Activated CD4-positive, alpha-beta memory T cell treated with anti-CD3 and anti-CD28 coated beads for 36 hours (primary cell): ENCODE measurements at regions not wholly inside any gene's neighbourhood (a gene's known extent, or its start where the extent isn't known, plus 50 kb on each side); places are given as distances from the start of the nearest gene placed in this dataset.
"Not testable (repeated sequence)": the region's sequence is repeated elsewhere in the genome, so short reads cannot be mapped to it uniquely, and the experiment has no call there.

Source experiments
- CTCF ChIA-PET: fragments of 350-600 bp; sonication (Branson Sonifier 250); formaldehyde crosslinking; loops from one replicate; lab custom pipeline; 2021; ENCODE audit warnings: antibody characterized with exemption, inconsistent platforms; lab: Charles Lee
- POLR2A ChIA-PET: fragments of 350-600 bp; sonication (Branson Sonifier 250); formaldehyde crosslinking; loops from one replicate; lab custom pipeline; 2021; ENCODE audit warnings: antibody characterized with exemption; lab: Charles Lee
- DNase-seq: peaks from one replicate; pipeline ENCODE4 v3.0.0-alpha.2; 2020
- H3K27ac Mint-ChIP-seq: one replicate; pipeline ENCODE4 v1.8.0; 2021; ENCODE audit warnings: mixed read lengths
- H3K27me3 Mint-ChIP-seq: one replicate; pipeline ENCODE4 v1.8.0; 2021; ENCODE audit warnings: mixed read lengths
- H3K36me3 Mint-ChIP-seq: one replicate; pipeline ENCODE4 v1.8.0; 2021; ENCODE audit warnings: mixed read lengths
- H3K4me1 Mint-ChIP-seq: one replicate; pipeline ENCODE4 v1.8.0; 2021; ENCODE audit warnings: low read depth, mixed read lengths
- H3K4me3 Mint-ChIP-seq: one replicate; pipeline ENCODE4 v1.8.0; 2021; ENCODE audit warnings: mild to moderate bottlenecking, mixed read lengths
- H3K9me3 Mint-ChIP-seq: one replicate; pipeline ENCODE4 v1.8.0; 2021; ENCODE audit warnings: mixed read lengths
- intact Hi-C: fragments of 100-400 bp; cut with micrococcal nuclease; formaldehyde crosslinking; loops from one replicate; pipeline ENCODE4 v1.15.1; 2023

DNA sequence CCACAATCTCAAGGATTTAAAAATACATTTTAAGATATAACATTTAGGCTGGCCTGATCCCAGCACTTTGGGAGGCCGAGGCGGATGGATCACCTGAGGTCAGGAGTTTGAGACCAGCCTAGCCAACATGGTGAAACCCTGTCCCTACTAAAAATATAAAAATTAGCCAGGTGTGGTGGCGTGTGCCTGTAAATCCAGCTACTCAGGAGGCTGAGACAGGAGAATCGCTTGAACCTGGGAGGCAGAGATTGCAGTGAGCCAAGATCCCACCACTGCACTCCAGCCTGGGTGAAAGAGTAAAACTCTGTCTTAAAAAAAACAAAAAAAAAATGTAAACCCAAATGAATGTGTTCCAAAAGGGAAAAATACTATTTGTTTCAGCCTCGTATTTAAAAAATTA is 82.3 kb upstream of the FAT1 start:
- DNase-seq, H3K27me3 Mint-ChIP-seq, POLR2A ChIA-PET, CTCF ChIA-PET, H3K4me3 Mint-ChIP-seq, intact Hi-C loops, H3K4me1 Mint-ChIP-seq, H3K9me3 Mint-ChIP-seq, H3K27ac Mint-ChIP-seq, H3K36me3 Mint-ChIP-seq: not testable (repeated sequence)

DNA sequence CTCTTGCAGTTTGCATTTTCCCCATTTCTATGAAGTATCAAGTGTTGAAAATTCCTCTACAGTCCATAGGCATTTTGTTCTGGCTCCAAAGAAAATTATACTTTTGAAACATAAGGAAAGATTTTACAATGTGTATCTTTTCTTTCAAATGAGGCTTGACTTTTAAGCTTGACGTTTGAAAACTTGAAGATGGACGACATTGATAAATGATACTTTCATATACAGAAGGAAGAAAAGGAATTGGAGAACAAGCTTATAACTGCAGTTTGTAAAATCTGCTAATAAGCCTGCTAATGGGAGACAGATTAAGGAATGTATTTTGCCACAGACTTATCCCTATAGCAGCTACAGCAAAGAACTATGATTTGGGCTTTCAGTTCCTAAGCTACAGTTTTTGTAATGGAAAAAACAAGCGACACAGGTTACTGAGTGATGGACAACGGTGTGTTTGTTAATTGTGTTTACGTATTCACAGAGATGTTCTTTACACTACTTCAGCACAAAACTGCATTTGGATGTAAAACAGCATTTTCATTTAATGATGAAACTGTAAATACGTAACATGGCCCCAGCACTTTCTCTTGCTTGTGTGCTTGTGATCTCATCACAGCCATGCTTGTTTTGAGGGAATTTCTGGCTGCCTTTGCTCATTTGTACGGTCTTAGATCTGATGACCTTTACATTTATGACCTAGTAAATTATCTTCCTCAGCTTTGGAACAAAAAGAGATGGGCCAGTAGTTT is 83.2 kb upstream of the FAT1 start:
- Mint-ChIP-seq H3K4me1 (no peaks in the 10 kb centered on the region), H3K27ac (no peak overlapping the region), H3K4me3 (no peak overlapping the region), H3K9me3 (no peaks in the 10 kb centered on the region), H3K27me3 (no peaks in the 10 kb centered on the region), H3K36me3 (no peaks in the 10 kb centered on the region)
- ChIA-PET CTCF (no interaction called here), POLR2A (no interaction called here)
- DNase-seq: no peak
- intact Hi-C loops: no loop called here

DNA sequence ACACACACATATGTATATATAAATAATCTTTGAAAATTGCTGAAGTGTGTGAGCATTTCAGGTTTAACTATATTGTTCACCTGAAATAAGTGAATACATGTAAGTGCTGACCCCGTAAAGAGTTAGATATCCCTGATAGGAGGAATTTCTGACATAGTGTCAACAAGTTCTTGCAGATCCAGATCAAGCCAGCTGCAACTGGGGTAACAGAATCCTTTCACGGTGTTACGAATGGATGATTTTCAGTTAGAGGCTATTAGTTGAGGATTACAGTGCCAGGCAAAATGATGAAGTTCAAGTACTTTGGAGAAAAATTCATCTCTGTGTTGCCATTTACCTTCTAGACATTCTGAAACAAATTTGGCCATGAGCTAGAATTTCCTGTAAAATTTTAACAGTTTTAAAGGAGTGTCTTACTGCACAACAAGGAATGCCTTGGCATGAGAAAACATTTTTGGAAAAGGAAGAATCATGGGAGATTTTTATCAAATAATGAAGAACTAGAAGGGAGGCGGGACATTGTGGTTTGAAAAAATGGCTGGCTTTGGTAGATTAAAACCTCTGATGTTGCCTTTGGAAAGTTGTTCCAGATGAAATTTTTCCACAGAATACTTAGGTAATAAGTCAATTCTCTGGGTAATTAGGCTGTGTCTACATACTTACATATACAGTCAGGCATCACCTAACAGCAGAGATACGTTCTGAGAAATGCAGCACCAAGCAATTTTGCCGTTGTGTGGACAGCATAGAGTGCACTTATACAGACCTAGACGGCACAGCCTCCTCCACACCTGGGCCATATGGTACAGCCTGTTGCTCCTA is 84.4 kb upstream of the FAT1 start:
- POLR2A ChIA-PET: no interaction called here
- H3K4me1 Mint-ChIP-seq: no peaks in the 10 kb centered on the region
- H3K27ac Mint-ChIP-seq: no peak overlapping the region
- H3K36me3 Mint-ChIP-seq: no peaks in the 10 kb centered on the region
- CTCF ChIA-PET: no interaction called here
- H3K9me3 Mint-ChIP-seq: no peaks in the 10 kb centered on the region
- intact Hi-C loops: no loop called here
- H3K27me3 Mint-ChIP-seq: no peaks in the 10 kb centered on the region
- H3K4me3 Mint-ChIP-seq: no peak overlapping the region
- DNase-seq: no peak

DNA sequence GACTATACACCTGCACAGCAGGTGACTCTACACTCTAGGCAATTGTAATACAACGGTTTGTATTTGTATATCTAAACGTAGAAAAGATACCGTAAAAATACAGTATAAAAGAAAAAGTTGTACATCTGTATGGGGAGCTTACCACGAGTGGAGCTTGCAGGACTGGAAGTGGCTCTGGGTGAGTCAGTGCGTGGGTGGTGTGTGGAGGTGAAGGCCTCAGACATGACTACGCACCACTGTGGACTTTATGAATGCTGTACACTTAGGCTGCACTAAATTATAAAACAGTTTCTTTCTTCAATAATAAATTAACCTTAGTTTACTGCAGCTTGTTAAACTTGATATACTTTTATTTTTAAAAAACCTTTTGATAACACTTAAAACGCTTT is 85.0 kb upstream of the FAT1 start:
- no peaks in the 10 kb centered on the region for H3K36me3 Mint-ChIP-seq
- intact Hi-C loops: no loop called here
- ChIA-PET CTCF (no interaction called here), POLR2A (no interaction called here)
- H3K4me3 Mint-ChIP-seq: no peak overlapping the region
- H3K4me1 Mint-ChIP-seq: no peaks in the 10 kb centered on the region
- H3K9me3 Mint-ChIP-seq: no peaks in the 10 kb centered on the region
- DNase-seq: no peak
- no peaks in the 10 kb centered on the region for H3K27me3 Mint-ChIP-seq
- no peak overlapping the region for H3K27ac Mint-ChIP-seq

DNA sequence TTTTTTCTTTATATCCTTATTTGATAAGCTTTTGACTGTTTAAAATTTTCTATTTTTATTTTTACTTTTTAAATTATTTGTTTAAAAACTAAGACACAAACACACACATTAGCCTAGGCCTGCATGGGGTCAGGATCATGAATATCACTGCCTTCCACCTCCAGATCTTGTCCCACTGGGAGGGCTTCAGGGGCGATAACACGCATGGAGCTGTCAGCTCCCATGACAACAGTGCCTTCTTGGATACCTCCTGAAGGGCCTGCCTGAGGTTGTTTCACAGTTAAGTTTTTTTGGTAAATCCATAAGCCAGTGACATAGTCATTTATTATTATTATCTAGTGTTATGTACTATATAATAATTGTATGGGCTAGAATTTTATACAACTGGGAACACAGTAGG is 85.4 kb upstream of the FAT1 start:
- intact Hi-C loops: no loop called here
- Mint-ChIP-seq H3K27me3 (no peaks in the 10 kb centered on the region), H3K27ac (no peak overlapping the region), H3K9me3 (no peaks in the 10 kb centered on the region), H3K4me1 (no peaks in the 10 kb centered on the region), H3K36me3 (no peaks in the 10 kb centered on the region), H3K4me3 (no peak overlapping the region)
- ChIA-PET CTCF (no interaction called here), POLR2A (no interaction called here)
- no peak for DNase-seq

DNA sequence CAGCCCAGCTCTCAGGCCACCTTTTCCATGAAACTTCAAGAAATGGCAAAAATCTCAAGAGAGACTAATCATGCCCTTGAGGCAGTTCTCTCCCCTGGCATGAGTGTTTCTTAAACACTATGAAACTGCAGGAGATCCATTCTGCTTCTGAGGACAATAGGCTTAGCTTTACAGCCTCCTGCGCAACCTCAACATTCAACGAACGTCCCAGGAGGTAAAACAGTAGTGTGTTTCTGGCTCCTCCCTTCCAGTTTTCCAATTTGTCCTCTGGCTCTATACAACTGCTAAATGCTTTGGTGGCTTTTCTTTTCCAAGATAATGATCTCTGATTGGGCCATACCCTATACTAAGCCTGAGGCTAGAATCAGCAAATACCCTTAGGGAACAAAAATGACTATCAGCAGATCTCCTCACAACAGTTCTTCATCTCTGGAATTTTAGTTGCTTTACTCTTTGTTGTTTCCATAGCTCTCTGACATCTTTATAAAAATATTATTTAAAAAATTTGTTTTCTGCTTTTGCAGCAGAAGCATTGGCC is 87.0 kb upstream of the FAT1 start:
- ChIA-PET CTCF (no interaction called here), POLR2A (no interaction called here)
- Mint-ChIP-seq H3K36me3 (no peaks in the 10 kb centered on the region), H3K4me3 (no peak overlapping the region), H3K27ac (no peak overlapping the region), H3K9me3 (no peaks in the 10 kb centered on the region), H3K27me3 (no peaks in the 10 kb centered on the region), H3K4me1 (no peaks in the 10 kb centered on the region)
- DNase-seq: no peak
- intact Hi-C loops: no loop called here

DNA sequence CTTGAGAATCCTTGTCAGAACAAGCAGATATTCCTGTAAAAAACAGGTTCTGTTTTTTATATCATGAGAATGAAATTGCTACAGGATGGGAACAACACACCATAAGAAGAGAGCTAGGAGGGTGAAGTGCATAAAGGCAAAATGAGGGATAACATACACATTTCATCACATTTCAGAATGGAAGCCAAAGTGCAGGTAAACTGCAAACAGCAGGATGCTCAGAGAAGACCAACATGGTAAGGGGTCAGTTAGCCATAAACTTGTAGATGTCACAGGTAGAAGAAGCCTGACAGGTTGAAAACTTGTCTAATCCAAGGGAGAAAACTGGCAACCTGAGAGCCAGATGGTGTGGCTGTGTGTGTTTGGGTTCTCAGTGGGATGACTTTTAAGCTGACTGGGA is 88.9 kb upstream of the FAT1 start:
- Mint-ChIP-seq H3K4me3 (no peak overlapping the region), H3K36me3 (no peaks in the 10 kb centered on the region), H3K9me3 (no peaks in the 10 kb centered on the region), H3K27ac (no peak overlapping the region), H3K4me1 (no peaks in the 10 kb centered on the region), H3K27me3 (no peaks in the 10 kb centered on the region)
- intact Hi-C loops: no loop called here
- POLR2A ChIA-PET: no interaction called here
- CTCF ChIA-PET: no interaction called here
- DNase-seq: no peak

DNA sequence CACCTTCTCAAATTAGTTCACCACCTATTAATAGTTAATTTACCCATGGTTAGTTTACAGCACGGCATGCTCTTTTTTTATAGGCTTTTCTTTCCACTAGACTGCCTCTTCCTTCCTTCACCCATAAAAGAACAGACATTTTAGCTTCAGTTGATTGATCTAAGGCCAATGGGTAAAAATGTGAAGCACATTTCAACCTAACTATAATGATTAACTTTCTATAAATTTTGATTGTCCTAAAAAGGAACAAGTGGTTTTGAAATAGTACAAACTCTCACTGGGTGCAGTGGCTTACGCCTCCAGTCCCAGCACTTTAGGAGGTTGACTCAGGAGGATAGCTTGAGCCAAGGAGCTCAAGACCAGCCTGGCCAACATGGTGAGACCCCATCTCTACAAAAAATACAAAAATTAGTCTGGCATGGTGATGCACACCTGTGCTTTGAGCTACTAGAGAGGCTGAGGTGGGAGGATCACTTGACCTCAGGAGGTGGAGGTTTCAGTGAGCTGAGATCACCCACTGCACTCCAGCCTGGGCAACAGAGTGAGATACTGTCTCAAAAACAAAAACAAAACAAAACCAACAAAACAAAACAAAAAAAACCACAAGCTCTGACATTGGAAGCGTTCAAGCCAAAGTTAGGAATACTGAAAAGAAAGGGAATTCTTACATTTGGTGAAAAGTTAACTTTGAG is 89.9 kb upstream of the FAT1 start:
- ChIA-PET CTCF (no interaction called here), POLR2A (no interaction called here)
- H3K27ac Mint-ChIP-seq: no peak overlapping the region
- H3K36me3 Mint-ChIP-seq: no peaks in the 10 kb centered on the region
- H3K4me3 Mint-ChIP-seq: no peak overlapping the region
- no peaks in the 10 kb centered on the region for H3K4me1 Mint-ChIP-seq
- intact Hi-C loops: no loop called here
- no peak for DNase-seq
- no peaks in the 10 kb centered on the region for H3K27me3 Mint-ChIP-seq
- H3K9me3 Mint-ChIP-seq: no peaks in the 10 kb centered on the region

DNA sequence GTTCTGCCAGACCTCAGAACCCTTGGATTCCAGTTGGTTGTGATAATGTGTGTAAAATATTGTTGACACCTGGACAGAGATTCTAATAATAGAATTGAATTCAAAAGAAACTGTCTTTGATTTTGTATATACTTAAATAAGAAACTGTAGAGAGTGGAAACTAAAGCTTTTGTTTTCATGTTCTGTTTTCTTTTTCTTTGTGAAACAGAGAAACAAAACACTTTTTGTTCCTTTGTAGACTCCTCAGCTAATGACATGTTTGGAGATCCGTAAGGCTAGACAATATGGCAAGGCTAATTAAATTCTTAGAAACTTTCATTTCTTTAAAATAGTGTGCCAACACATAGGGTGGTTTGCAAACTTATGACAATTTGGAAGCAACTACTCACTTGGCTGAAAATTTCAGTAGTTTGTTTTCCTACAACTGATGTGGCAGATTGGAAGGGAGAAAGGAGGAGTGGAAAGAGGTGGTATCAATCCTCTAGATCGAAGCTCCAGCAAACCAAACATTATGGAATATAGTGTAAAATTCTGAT is 90.9 kb upstream of the FAT1 start:
- no peak for DNase-seq
- Mint-ChIP-seq H3K4me1 (no peaks in the 10 kb centered on the region), H3K36me3 (no peaks in the 10 kb centered on the region), H3K27ac (no peak overlapping the region), H3K9me3 (no peaks in the 10 kb centered on the region), H3K4me3 (no peak overlapping the region), H3K27me3 (no peaks in the 10 kb centered on the region)
- intact Hi-C loops: no loop called here
- ChIA-PET CTCF (interaction anchor here (0.8 kb wide), 1 partner anchor 15 kb away, joined by 3 read pairs; no protein-coding TSS in a partner anchor), POLR2A (no interaction called here)

DNA sequence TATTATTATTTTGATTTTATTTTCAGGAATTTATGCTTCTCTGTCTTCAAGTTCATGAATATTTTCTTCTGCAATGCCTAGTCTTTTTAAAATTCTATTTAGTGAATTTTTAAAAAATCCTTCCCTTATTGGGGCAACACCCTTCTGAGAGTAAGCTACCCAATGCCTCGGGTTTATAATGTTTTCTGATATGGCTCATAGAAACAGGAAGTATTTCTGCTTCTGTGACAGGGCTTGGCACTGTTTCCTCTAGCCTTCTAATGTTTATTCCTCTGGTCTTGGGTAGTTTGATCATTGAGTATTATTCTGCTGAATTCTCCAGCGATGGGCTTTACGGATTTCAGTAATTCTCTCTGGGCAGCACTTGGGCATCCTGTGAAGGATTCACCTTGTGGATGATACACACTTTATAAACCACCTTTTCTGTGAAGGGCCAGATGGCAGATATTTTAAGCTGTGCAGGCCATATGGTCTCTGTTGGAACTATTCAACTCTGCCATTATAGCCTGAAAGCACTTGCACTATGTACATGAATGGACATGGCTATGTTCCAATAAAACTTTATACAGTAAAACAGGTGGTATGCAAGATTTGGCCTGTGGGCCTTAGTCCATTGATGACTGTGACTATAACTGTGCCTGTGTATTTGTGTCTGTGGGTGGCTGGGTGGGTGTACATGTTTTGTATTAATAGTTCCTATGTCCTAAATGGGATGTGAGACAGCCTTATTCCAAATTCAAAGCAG is 95.9 kb upstream of the FAT1 start:
- no peaks in the 10 kb centered on the region for H3K4me1 Mint-ChIP-seq
- intact Hi-C loops: no loop called here
- POLR2A ChIA-PET: no interaction called here

DNA sequence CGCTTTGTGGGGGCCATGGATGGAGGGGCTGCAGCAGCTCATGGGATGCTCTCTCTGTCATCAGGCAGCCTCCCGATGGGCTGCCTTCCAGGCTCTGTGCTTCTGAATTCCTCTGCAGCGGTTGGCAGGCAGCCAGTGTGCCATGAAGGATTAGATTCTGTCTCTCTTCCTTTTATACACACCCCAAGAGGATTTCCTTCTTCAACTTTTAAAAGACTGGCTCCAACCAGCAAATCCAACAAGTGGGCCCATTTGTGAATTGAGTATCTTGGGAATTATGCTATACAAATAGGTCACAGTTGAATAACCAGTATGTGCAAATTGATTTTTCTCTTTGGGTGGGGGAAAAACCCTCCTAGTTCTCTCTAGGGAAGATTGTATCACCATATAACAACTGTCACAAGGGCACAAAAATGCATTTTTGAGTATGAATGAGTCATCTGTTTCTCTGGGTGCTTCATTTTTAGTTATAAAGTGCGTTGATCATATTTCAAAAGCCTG is 96.8 kb upstream of the FAT1 start:
- POLR2A ChIA-PET: no interaction called here
- Mint-ChIP-seq H3K4me1 (no peaks in the 10 kb centered on the region), H3K27ac (no peak overlapping the region), H3K9me3 (peaks cover 4% of the 10 kb centered on the region), H3K4me3 (no peak overlapping the region), H3K27me3 (no peaks in the 10 kb centered on the region), H3K36me3 (no peaks in the 10 kb centered on the region)
- CTCF ChIA-PET: no interaction called here
- DNase-seq: no peak
- intact Hi-C loops: no loop called here

More for the DNA sequence above, 95.9 kb upstream of the FAT1 start:
- Mint-ChIP-seq H3K9me3 (peaks cover 4% of the 10 kb centered on the region), H3K36me3 (no peaks in the 10 kb centered on the region), H3K27ac (no peak overlapping the region), H3K27me3 (no peaks in the 10 kb centered on the region), H3K4me3 (no peak overlapping the region)
- no peak for DNase-seq
- CTCF ChIA-PET: no interaction called here
